ENCODE measurements at regions not wholly inside any gene's neighbourhood (a gene's known extent, or its start where the extent isn't known, plus 50 kb on each side); places are given as distances from the start of the nearest gene placed in this dataset.

GRCh38 chr18:40348196-40348595, 1606.8 kb upstream of the PIK3C3 start:
- 83% methylated on average over 1 of the region's 1 CpG for WGBS
- Histone ChIP-seq H3K9me3 (ENCODE audit: control insufficient read depth, low read length) (no peaks in the 10 kb centered on the region), H3K27ac (ENCODE audit: low read length) (no peak overlapping the region), H3K27me3 (ENCODE audit: control insufficient read depth, insufficient read depth) (no peaks in the 10 kb centered on the region), H3K4me3 (ENCODE audit: low read length) (no peak overlapping the region), H3K4me1 (ENCODE audit: control insufficient read depth, insufficient read depth, low read length) (no peaks in the 10 kb centered on the region)
- DNase-seq: no peak
- no peak for ATAC-seq
- intact Hi-C loops (cut with DNase I): no loop called here

GRCh38 chr18:40347261-40347660, 1607.8 kb upstream of the PIK3C3 start:
- no peak overlapping the region for H3K4me3 ChIP-seq (ENCODE audit: low read length)
- WGBS: 90% methylated on average over 5 of the region's 5 CpGs
- H3K27ac ChIP-seq (ENCODE audit: low read length): no peak overlapping the region
- ATAC-seq (no peak), DNase-seq (no peak)
- intact Hi-C loops (cut with DNase I): no loop called here
- H3K4me1 ChIP-seq (ENCODE audit: control insufficient read depth, insufficient read depth, low read length): no peaks in the 10 kb centered on the region
- H3K27me3 ChIP-seq (ENCODE audit: control insufficient read depth, insufficient read depth): no peaks in the 10 kb centered on the region
- H3K9me3 ChIP-seq (ENCODE audit: control insufficient read depth, low read length): no peaks in the 10 kb centered on the region

- Histone ChIP-seq H3K9me3 (ENCODE audit: control insufficient read depth, low read length) (no peaks in the 10 kb centered on the region), H3K4me1 (ENCODE audit: control insufficient read depth, insufficient read depth, low read length) (no peaks in the 10 kb centered on the region), H3K4me3 (ENCODE audit: low read length) (no peak overlapping the region), H3K27ac (ENCODE audit: low read length) (no peak overlapping the region), H3K27me3 (ENCODE audit: control insufficient read depth, insufficient read depth) (no peaks in the 10 kb centered on the region)
- no peak for DNase-seq
- no peak for ATAC-seq
- intact Hi-C loops (cut with DNase I): no loop called here
These were observed 1608.9 kb upstream of the PIK3C3 start for GRCh38 chr18:40346146-40346545.

- DNase-seq: no peak
- Histone ChIP-seq H3K4me3 (ENCODE audit: low read length) (no peak overlapping the region), H3K27ac (ENCODE audit: low read length) (no peak overlapping the region), H3K9me3 (ENCODE audit: control insufficient read depth, low read length) (no peaks in the 10 kb centered on the region), H3K4me1 (ENCODE audit: control insufficient read depth, insufficient read depth, low read length) (no peaks in the 10 kb centered on the region), H3K27me3 (ENCODE audit: control insufficient read depth, insufficient read depth) (no peaks in the 10 kb centered on the region)
- WGBS: 61% methylated on average over 3 of the region's 3 CpGs
- no peak for ATAC-seq
- intact Hi-C loops (cut with DNase I): no loop called here
These were observed 1613.3 kb upstream of the PIK3C3 start for GRCh38 chr18:40341701-40342100.

GRCh38 chr18:40338284-40338683, 1616.8 kb upstream of the PIK3C3 start:
- no peaks in the 10 kb centered on the region for H3K4me1 ChIP-seq (ENCODE audit: control insufficient read depth, insufficient read depth, low read length)
- no peak for DNase-seq
- H3K9me3 ChIP-seq (ENCODE audit: control insufficient read depth, low read length): no peaks in the 10 kb centered on the region
- 94% methylated on average over 1 of the region's 1 CpG for WGBS
- ATAC-seq: no peak
- H3K4me3 ChIP-seq (ENCODE audit: low read length): no peak overlapping the region
- intact Hi-C loops (cut with DNase I): no loop called here
- no peak overlapping the region for H3K27ac ChIP-seq (ENCODE audit: low read length)
- no peaks in the 10 kb centered on the region for H3K27me3 ChIP-seq (ENCODE audit: control insufficient read depth, insufficient read depth)

- WGBS: 66% methylated on average over 6 of the region's 6 CpGs
- Histone ChIP-seq H3K9me3 (ENCODE audit: control insufficient read depth, low read length) (no peaks in the 10 kb centered on the region), H3K4me1 (ENCODE audit: control insufficient read depth, insufficient read depth, low read length) (no peaks in the 10 kb centered on the region), H3K27ac (ENCODE audit: low read length) (no peak overlapping the region), H3K27me3 (ENCODE audit: control insufficient read depth, insufficient read depth) (no peaks in the 10 kb centered on the region), H3K4me3 (ENCODE audit: low read length) (no peak overlapping the region)
- DNase-seq (no peak), ATAC-seq (no peak)
- intact Hi-C loops (cut with DNase I): no loop called here
These were observed 1628.0 kb upstream of the PIK3C3 start for GRCh38 chr18:40326985-40327384.

GRCh38 chr18:40325988-40326387, 1629.0 kb upstream of the PIK3C3 start:
- WGBS: 91% methylated on average over 1 of the region's 1 CpG
- no peaks in the 10 kb centered on the region for H3K27me3 ChIP-seq (ENCODE audit: control insufficient read depth, insufficient read depth)
- intact Hi-C loops (cut with DNase I): no loop called here
- no peaks in the 10 kb centered on the region for H3K9me3 ChIP-seq (ENCODE audit: control insufficient read depth, low read length)
- ATAC-seq (no peak), DNase-seq (no peak)
- H3K4me1 ChIP-seq (ENCODE audit: control insufficient read depth, insufficient read depth, low read length): no peaks in the 10 kb centered on the region
- no peak overlapping the region for H3K27ac ChIP-seq (ENCODE audit: low read length)
- H3K4me3 ChIP-seq (ENCODE audit: low read length): no peak overlapping the region

GRCh38 chr18:40314199-40314598, 1640.8 kb upstream of the PIK3C3 start:
- ATAC-seq (no peak), DNase-seq (no peak)
- intact Hi-C loops (cut with DNase I): no loop called here
- Histone ChIP-seq H3K9me3 (ENCODE audit: control insufficient read depth, low read length) (no peaks in the 10 kb centered on the region), H3K4me3 (ENCODE audit: low read length) (no peak overlapping the region), H3K27me3 (ENCODE audit: control insufficient read depth, insufficient read depth) (no peaks in the 10 kb centered on the region), H3K4me1 (ENCODE audit: control insufficient read depth, insufficient read depth, low read length) (no peaks in the 10 kb centered on the region), H3K27ac (ENCODE audit: low read length) (no peak overlapping the region)
- WGBS: 27% methylated on average over 2 of the region's 2 CpGs

GRCh38 chr18:40313030-40313642, 1641.9 kb upstream of the PIK3C3 start:
- Histone ChIP-seq H3K27me3 (ENCODE audit: control insufficient read depth, insufficient read depth) (no peaks in the 10 kb centered on the region), H3K9me3 (ENCODE audit: control insufficient read depth, low read length) (no peaks in the 10 kb centered on the region), H3K27ac (ENCODE audit: low read length) (no peak overlapping the region), H3K4me1 (ENCODE audit: control insufficient read depth, insufficient read depth, low read length) (no peaks in the 10 kb centered on the region), H3K4me3 (ENCODE audit: low read length) (no peak overlapping the region)
- no peak for ATAC-seq
- no peak for DNase-seq
- intact Hi-C loops (cut with DNase I): no loop called here
- 87% methylated on average over 11 of the region's 11 CpGs for WGBS

- no peaks in the 10 kb centered on the region for H3K27me3 ChIP-seq (ENCODE audit: control insufficient read depth, insufficient read depth)
- H3K9me3 ChIP-seq (ENCODE audit: control insufficient read depth, low read length): peaks cover 2% of the 10 kb centered on the region
- ATAC-seq (no peak), DNase-seq (no peak)
- H3K4me3 ChIP-seq (ENCODE audit: low read length): no peak overlapping the region
- WGBS: 90% methylated on average over 3 of the region's 3 CpGs
- H3K27ac ChIP-seq (ENCODE audit: low read length): no peak overlapping the region
- H3K4me1 ChIP-seq (ENCODE audit: control insufficient read depth, insufficient read depth, low read length): no peaks in the 10 kb centered on the region
- intact Hi-C loops (cut with DNase I): no loop called here
These were observed 1647.4 kb upstream of the PIK3C3 start for GRCh38 chr18:40307627-40308026.

GRCh38 chr18:40296717-40297413, 1658.2 kb upstream of the PIK3C3 start:
- Histone ChIP-seq H3K27ac (ENCODE audit: low read length) (no peak overlapping the region), H3K4me1 (ENCODE audit: control insufficient read depth, insufficient read depth, low read length) (no peaks in the 10 kb centered on the region), H3K9me3 (ENCODE audit: control insufficient read depth, low read length) (no peaks in the 10 kb centered on the region), H3K27me3 (ENCODE audit: control insufficient read depth, insufficient read depth) (no peaks in the 10 kb centered on the region), H3K4me3 (ENCODE audit: low read length) (no peak overlapping the region)
- ATAC-seq (no peak), DNase-seq (no peak)
- WGBS: 79% methylated on average over 1 of the region's 1 CpG
- intact Hi-C loops (cut with DNase I): no loop called here
